PFSK-1 (cell line): ENCODE measurements at regions not wholly inside any gene's neighbourhood (a gene's known extent, or its start where the extent isn't known, plus 50 kb on each side); places are given as distances from the start of the nearest gene placed in this dataset.

Source experiments
- POLR2AphosphoS5 ChIP-seq: IDR thresholded peaks from 2 replicates; pipeline ENCODE4 v1.6.1; 2012; ENCODE audit warnings: low read depth, mild to moderate bottlenecking, control low read depth, low read length, moderate library complexity
- SIN3A ChIP-seq: IDR thresholded peaks from 2 replicates; pipeline ENCODE4 v1.6.1; 2012; ENCODE audit warnings: mild to moderate bottlenecking, low read length, moderate library complexity, borderline replicate concordance; ENCODE audit not compliant: insufficient read depth

GRCh38 chr16:16817196-16817595 lies 438.3 kb downstream of the NPIPA7 start:
- no peak for TF ChIP-seq SIN3A
- no peak for TF ChIP-seq POLR2AphosphoS5
